MCF 10A (cell line): ENCODE measurements at regions not wholly inside any gene's neighbourhood (a gene's known extent, or its start where the extent isn't known, plus 50 kb on each side); places are given as distances from the start of the nearest gene placed in this dataset.

Source experiments
- BruUV-seq: library from RNA; stranded (reverse); fragments of 400-500 nt; replicated peaks from 2 replicates; lab custom pipeline; 2021; lab: Mats Ljungman, UMichigan
- CTCF ChIA-PET: fragments of 300-600 bp; sonication (Branson Sonifier 250); formaldehyde crosslinking; extraction: SDS; loops from one replicate; lab custom pipeline; 2021; ENCODE audit warnings: antibody characterized with exemption, inconsistent platforms; lab: Yijun Ruan, JAX
- POLR2A ChIA-PET: fragments of 300-600, 350-650 bp; sonication (Branson Sonifier 250); formaldehyde crosslinking; extraction: SDS; loops from one replicate; lab custom pipeline; 2020; ENCODE audit warnings: antibody characterized with exemption, inconsistent platforms; lab: Yijun Ruan, JAX
- DNase-seq: peaks from one replicate; pipeline ENCODE4 v3.0.0-alpha.2; 2018; ENCODE audit not compliant: unreplicated experiment
- H3K27ac Mint-ChIP-seq: one replicate; pipeline ENCODE4 v1.8.0; 2022; ENCODE audit warnings: mild to moderate bottlenecking, low read depth, mixed read lengths; ENCODE audit not compliant: unreplicated experiment
- H3K27me3 Mint-ChIP-seq: one replicate; pipeline ENCODE4 v1.8.0; 2022; ENCODE audit warnings: mixed read lengths; ENCODE audit not compliant: insufficient read depth, unreplicated experiment
- H3K36me3 Mint-ChIP-seq: one replicate; pipeline ENCODE4 v1.8.0; 2022; ENCODE audit warnings: mild to moderate bottlenecking, moderate library complexity, mixed read lengths; ENCODE audit not compliant: insufficient read depth, unreplicated experiment
- H3K4me1 Mint-ChIP-seq: one replicate; pipeline ENCODE4 v1.8.0; 2022; ENCODE audit warnings: mixed read lengths; ENCODE audit not compliant: insufficient read depth, unreplicated experiment
- H3K4me3 Mint-ChIP-seq: one replicate; pipeline ENCODE4 v1.8.0; 2022; ENCODE audit warnings: mild to moderate bottlenecking, moderate library complexity, mixed read lengths; ENCODE audit not compliant: unreplicated experiment
- H3K9me3 Mint-ChIP-seq: one replicate; pipeline ENCODE4 v1.8.0; 2022; ENCODE audit warnings: mixed read lengths; ENCODE audit not compliant: unreplicated experiment
- CTCF ChIP-seq: fragments of 200-600 bp; IDR thresholded peaks from one replicate; pipeline ENCODE4 v1.8.0; 2022; ENCODE audit warnings: antibody characterized with exemption, mild to moderate bottlenecking; ENCODE audit not compliant: unreplicated experiment
- intact Hi-C: fragments of 100-400 bp; cut with micrococcal nuclease; formaldehyde crosslinking; loops from 2 replicates; pipeline ENCODE4 v1.14.1; 2022

DNA sequence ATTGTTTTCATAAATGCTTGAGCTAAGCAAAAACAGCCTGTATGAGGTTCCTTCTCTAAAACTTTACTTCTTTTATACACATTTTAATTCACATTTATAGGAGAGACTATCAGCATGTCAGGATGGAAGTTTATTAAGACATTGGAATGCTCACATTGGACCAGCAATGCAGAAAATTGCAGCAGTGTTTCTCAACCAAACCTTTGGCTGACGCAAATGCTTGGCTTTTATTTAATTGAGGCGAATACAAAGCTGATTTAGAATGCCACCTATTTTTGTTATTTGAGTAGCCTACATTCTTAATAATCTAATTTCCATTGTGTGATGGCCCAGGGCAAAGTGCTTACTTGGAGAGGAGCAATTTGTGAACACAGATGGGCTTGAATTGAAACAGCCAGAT is 283.2 kb downstream of the ARL4A start:
- no peak overlapping the region for H3K27ac Mint-ChIP-seq
- peaks cover 5% of the 10 kb centered on the region for H3K4me1 Mint-ChIP-seq
- CTCF ChIA-PET = interaction anchor here (0.6 kb wide), 1 partner anchor 8 kb away, joined by 3 read pairs; no protein-coding TSS in a partner anchor
- no peaks in the 10 kb centered on the region for H3K36me3 Mint-ChIP-seq
- intact Hi-C loops = no loop called here
- H3K4me3 Mint-ChIP-seq = no peak overlapping the region
- H3K9me3 Mint-ChIP-seq = no peaks in the 10 kb centered on the region
- POLR2A ChIA-PET = interaction anchor here (1.2 kb wide), 1 partner anchor 16 kb away, joined by 5 read pairs; no protein-coding TSS in a partner anchor
- no peaks in the 10 kb centered on the region for H3K27me3 Mint-ChIP-seq
- no peak for TF ChIP-seq CTCF
- DNase-seq = no peak
- BruUV-seq = no TSS peak

- Mint-ChIP-seq H3K4me3 (no peak overlapping the region), H3K27me3 (no peaks in the 10 kb centered on the region), H3K36me3 (no peaks in the 10 kb centered on the region), H3K27ac (no peak overlapping the region), H3K9me3 (no peaks in the 10 kb centered on the region), H3K4me1 (no peaks in the 10 kb centered on the region)
- CTCF ChIA-PET = no interaction called here
- intact Hi-C loops = no loop called here
- no peak for TF ChIP-seq CTCF
- POLR2A ChIA-PET = no interaction called here
- DNase-seq = no peak
- no TSS peak for BruUV-seq
These were observed 287.2 kb downstream of the ARL4A start for GRCh38 chr7:12974451-12975166.

GRCh38 chr7:12975412-12975811 is 288.0 kb downstream of the ARL4A start:
- ChIA-PET CTCF (interaction anchor here (0.8 kb wide), 1 partner anchor 14 kb away, joined by 4 read pairs; no protein-coding TSS in a partner anchor), POLR2A (interaction anchor here (1.0 kb wide), 1 partner anchor 11 kb away, joined by 3 read pairs; no protein-coding TSS in a partner anchor)
- no peak overlapping the region for H3K4me3 Mint-ChIP-seq
- no peaks in the 10 kb centered on the region for H3K36me3 Mint-ChIP-seq
- H3K9me3 Mint-ChIP-seq = no peaks in the 10 kb centered on the region
- no peaks in the 10 kb centered on the region for H3K27me3 Mint-ChIP-seq
- H3K27ac Mint-ChIP-seq = no peak overlapping the region
- no peak for DNase-seq
- intact Hi-C loops = no loop called here
- TF ChIP-seq CTCF = no peak
- BruUV-seq = no TSS peak
- no peaks in the 10 kb centered on the region for H3K4me1 Mint-ChIP-seq

- H3K9me3 Mint-ChIP-seq = no peaks in the 10 kb centered on the region
- intact Hi-C loops = no loop called here
- ChIA-PET CTCF (no interaction called here), POLR2A (interaction anchor here (0.9 kb wide), 1 partner anchor 292 kb away, joined by 3 read pairs; the partner anchor contains the start of gene ARL4A)
- no peak for DNase-seq
- H3K27ac Mint-ChIP-seq = no peak overlapping the region
- no peak for TF ChIP-seq CTCF
- H3K27me3 Mint-ChIP-seq = no peaks in the 10 kb centered on the region
- H3K4me3 Mint-ChIP-seq = no peak overlapping the region
- BruUV-seq = no TSS peak
- H3K36me3 Mint-ChIP-seq = no peaks in the 10 kb centered on the region
- H3K4me1 Mint-ChIP-seq = no peaks in the 10 kb centered on the region
These were observed 291.7 kb downstream of the ARL4A start for GRCh38 chr7:12979181-12979580.
